ENCODE measurements at regions not wholly inside any gene's neighbourhood (a gene's known extent, or its start where the extent isn't known, plus 50 kb on each side); places are given as distances from the start of the nearest gene placed in this dataset.
"Not testable (repeated sequence)": the region's sequence is repeated elsewhere in the genome, so short reads cannot be mapped to it uniquely, and the experiment has no call there.

GRCh38 chr6:11452106-11452505 lies 85.4 kb upstream of the TMEM170B start:
- not testable (repeated sequence) for DNase-seq (ENCODE audit: low read depth)

- DNase-seq (ENCODE audit: low read depth), result no peak
These were observed 87.5 kb upstream of the TMEM170B start for GRCh38 chr6:11450037-11450436.

GRCh38 chr6:11449408-11449807 lies 88.1 kb upstream of the TMEM170B start:
- DNase-seq (ENCODE audit: low read depth), result no peak

GRCh38 chr6:11448038-11448437 lies 89.5 kb upstream of the TMEM170B start:
- DNase-seq (ENCODE audit: low read depth), result no peak

GRCh38 chr6:11447265-11447664 lies 90.3 kb upstream of the TMEM170B start:
- DNase-seq (ENCODE audit: low read depth), result no peak

- DNase-seq (ENCODE audit: low read depth), result no peak
These were observed 92.4 kb upstream of the TMEM170B start for GRCh38 chr6:11445146-11445545.

GRCh38 chr6:11443125-11443524 lies 94.4 kb upstream of the TMEM170B start:
- DNase-seq (ENCODE audit: low read depth), result not testable (repeated sequence)

- DNase-seq (ENCODE audit: low read depth), result no peak
These were observed 95.1 kb upstream of the TMEM170B start for GRCh38 chr6:11442495-11442894.

- DNase-seq (ENCODE audit: low read depth), result no peak
These were observed 97.7 kb upstream of the TMEM170B start for GRCh38 chr6:11439876-11440275.

- DNase-seq (ENCODE audit: low read depth), result no peak
These were observed 98.5 kb upstream of the TMEM170B start for GRCh38 chr6:11439017-11439420.

- DNase-seq (ENCODE audit: low read depth), result peak; percentile 43
These were observed 99.6 kb upstream of the TMEM170B start for GRCh38 chr6:11437824-11438459.

GRCh38 chr6:11436508-11437096 lies 100.9 kb upstream of the TMEM170B start:
- DNase-seq (ENCODE audit: low read depth), result no peak

- DNase-seq (ENCODE audit: low read depth), result peak; percentile 97
These were observed 102.8 kb upstream of the TMEM170B start for GRCh38 chr6:11434565-11435326.

- DNase-seq (ENCODE audit: low read depth), result peak; percentile 51
These were observed 103.7 kb upstream of the TMEM170B start for GRCh38 chr6:11433860-11434259.

- peak; percentile 82 for DNase-seq (ENCODE audit: low read depth)
These were observed 104.7 kb upstream of the TMEM170B start for GRCh38 chr6:11432713-11433450.

- DNase-seq (ENCODE audit: low read depth), result no peak
These were observed 105.5 kb upstream of the TMEM170B start for GRCh38 chr6:11432091-11432490.

GRCh38 chr6:11431455-11431937 lies 106.1 kb upstream of the TMEM170B start:
- peak; percentile 41 for DNase-seq (ENCODE audit: low read depth)

- DNase-seq (ENCODE audit: low read depth), result peak; percentile 33
These were observed 107.5 kb upstream of the TMEM170B start for GRCh38 chr6:11430036-11430435.

- DNase-seq (ENCODE audit: low read depth), result peak; percentile 71
These were observed 108.0 kb upstream of the TMEM170B start for GRCh38 chr6:11429577-11429976.

- DNase-seq (ENCODE audit: low read depth), result peak; percentile 99
These were observed 108.7 kb upstream of the TMEM170B start for GRCh38 chr6:11428895-11429294.

- no peak for DNase-seq (ENCODE audit: low read depth)
These were observed 109.2 kb upstream of the TMEM170B start for GRCh38 chr6:11428371-11428770.

GRCh38 chr6:11427723-11428245 lies 109.8 kb upstream of the TMEM170B start:
- DNase-seq (ENCODE audit: low read depth), result peak; percentile 71
